PFSK-1 (cell line): ENCODE measurements at regions not wholly inside any gene's neighbourhood (a gene's known extent, or its start where the extent isn't known, plus 50 kb on each side); places are given as distances from the start of the nearest gene placed in this dataset.

Source experiments
- FOXP2 ChIP-seq: optimal IDR thresholded peaks from 2 replicates; pipeline ENCODE3; 2011; ENCODE audit warnings: borderline replicate concordance, control low read depth, inconsistent platforms; ENCODE audit not compliant: insufficient read depth; ENCODE audit errors: extremely low read length, extremely low read depth
- POLR2AphosphoS5 ChIP-seq: IDR thresholded peaks from 2 replicates; pipeline ENCODE4 v1.6.1; 2012; ENCODE audit warnings: low read depth, mild to moderate bottlenecking, control low read depth, low read length, moderate library complexity
- REST ChIP-seq, 2 experiments: IDR thresholded peaks; 2 replicates each; pipeline versions ENCODE4 v1.6.1 to v1.8.0; 2011 to 2012; ENCODE audit warnings: low read depth in 2 of 2, low read length in 2 of 2, control low read depth in 1 of 2, inconsistent platforms in 1 of 2, mild to moderate bottlenecking in 1 of 2, moderate library complexity in 1 of 2; ENCODE audit not compliant: insufficient read depth in 1 of 2
- SIN3A ChIP-seq: IDR thresholded peaks from 2 replicates; pipeline ENCODE4 v1.6.1; 2012; ENCODE audit warnings: mild to moderate bottlenecking, low read length, moderate library complexity, borderline replicate concordance; ENCODE audit not compliant: insufficient read depth
- TAF1 ChIP-seq: IDR thresholded peaks from 2 replicates; pipeline ENCODE4 v1.6.1; 2012; ENCODE audit warnings: low read length, control low read depth, borderline replicate concordance; ENCODE audit not compliant: insufficient read depth

GRCh38 chr4:138007572-138007971 lies 234.6 kb downstream of the SLC7A11 start:
- TF ChIP-seq REST (IDR thresholded peaks at IDR 0.05; ENCODE audit: insufficient read depth in 1 of 2, low read depth in 2 of 2, low read length in 2 of 2) (no peak), SIN3A (no peak), TAF1 (no peak), POLR2AphosphoS5 (no peak), FOXP2 (no peak)
